Coronary artery (tissue), 2 donors: ENCODE measurements at regions not wholly inside any gene's neighbourhood (a gene's known extent, or its start where the extent isn't known, plus 50 kb on each side); places are given as distances from the start of the nearest gene placed in this dataset.
"Not testable (repeated sequence)": the region's sequence is repeated elsewhere in the genome, so short reads cannot be mapped to it uniquely, and the experiment has no call there.

Experiments used
- DNase-seq: peaks from one replicate; pipeline ENCODE4 v3.0.0-alpha.2; 2017; ENCODE audit warnings: low spot score
- H3K27ac ChIP-seq, 2 donors: fragments of 200-600 bp; sonication (generic); one replicate each; pipeline ENCODE4 v1.5.1; 2016 to 2019
- H3K4me3 ChIP-seq: fragments of 200-600 bp; sonication (generic); 2 replicates; pipeline ENCODE4 v1.5.1; 2016; ENCODE audit warnings: mild to moderate bottlenecking, moderate library complexity
- CTCF ChIP-seq: fragments of 200-600 bp; sonication (generic); IDR thresholded peaks from one replicate; pipeline ENCODE4 v1.5.1; 2019; ENCODE audit warnings: antibody characterized with exemption

GRCh38 chr15:62665449-62665848, 377.1 kb upstream of the TPM1 start:
- H3K4me3 ChIP-seq, result no peak overlapping the region
- no peak for DNase-seq
- no peak for TF ChIP-seq CTCF
- no peak overlapping the region for H3K27ac ChIP-seq

GRCh38 chr15:62666046-62666445, 376.5 kb upstream of the TPM1 start:
- DNase-seq, result no peak
- Histone ChIP-seq H3K4me3 (no peak overlapping the region), H3K27ac (no peak overlapping the region)
- TF ChIP-seq CTCF, result no peak

GRCh38 chr15:62672268-62672667, 370.3 kb upstream of the TPM1 start:
- Histone ChIP-seq H3K4me3 (no peak overlapping the region), H3K27ac (no peak overlapping the region)
- DNase-seq, result no peak
- no peak for TF ChIP-seq CTCF

- DNase-seq, result no peak
- no peak overlapping the region for H3K4me3 ChIP-seq
- H3K27ac ChIP-seq, result no peak overlapping the region
- TF ChIP-seq CTCF, result no peak
Observed at GRCh38 chr15:62676891-62677290, 365.7 kb upstream of the TPM1 start.

GRCh38 chr15:62681939-62682896, 360.3 kb upstream of the TPM1 start:
- no peak for DNase-seq
- no peak for TF ChIP-seq CTCF
- Histone ChIP-seq H3K27ac (no peak overlapping the region), H3K4me3 (no peak overlapping the region)

GRCh38 chr15:62683192-62683591, 359.4 kb upstream of the TPM1 start:
- not testable (repeated sequence) for DNase-seq, H3K4me3 ChIP-seq, H3K27ac ChIP-seq

- DNase-seq, result no peak
- H3K27ac ChIP-seq, result no peak overlapping the region
- TF ChIP-seq CTCF, result no peak
- no peak overlapping the region for H3K4me3 ChIP-seq
Observed at GRCh38 chr15:62684123-62684808, 358.3 kb upstream of the TPM1 start.
